Neuronal stem cell (in vitro differentiated cells): ENCODE measurements at regions not wholly inside any gene's neighbourhood (a gene's known extent, or its start where the extent isn't known, plus 50 kb on each side); places are given as distances from the start of the nearest gene placed in this dataset.

Experiments used
- DNase-seq: peaks from one replicate; pipeline ENCODE4 v3.0.0-alpha.2; 2013; ENCODE audit warnings: low spot score
- H2AFZ ChIP-seq: one replicate; pipeline ENCODE4 v1.6.1; 2013; ENCODE audit warnings: mild to moderate bottlenecking, low read length, inconsistent platforms
- H2AK5ac ChIP-seq: 2 replicates; pipeline ENCODE4 v1.6.1; 2013; ENCODE audit warnings: low read depth, mild to moderate bottlenecking, inconsistent platforms, low read length, moderate library complexity, mixed read lengths
- H2BK120ac ChIP-seq: 2 replicates; pipeline ENCODE4 v1.6.1; 2013; ENCODE audit warnings: low read depth, mild to moderate bottlenecking, inconsistent platforms, low read length, moderate library complexity, mixed read lengths
- H2BK12ac ChIP-seq: one replicate; pipeline ENCODE4 v1.6.1; 2013; ENCODE audit warnings: low read length, inconsistent platforms
- H2BK15ac ChIP-seq: 2 replicates; pipeline ENCODE4 v1.6.1; 2013; ENCODE audit warnings: mild to moderate bottlenecking, low read length, inconsistent platforms, mixed read lengths
- H2BK5ac ChIP-seq: one replicate; pipeline ENCODE4 v1.6.1; 2013; ENCODE audit warnings: inconsistent platforms, mild to moderate bottlenecking, low read length, moderate library complexity
- H3K14ac ChIP-seq: one replicate; pipeline ENCODE4 v1.6.1; 2013; ENCODE audit warnings: low read length, inconsistent platforms
- H3K18ac ChIP-seq: 2 replicates; pipeline ENCODE4 v1.6.1; 2013; ENCODE audit warnings: low read length, inconsistent platforms
- H3K23ac ChIP-seq: 2 replicates; pipeline ENCODE4 v1.6.1; 2013; ENCODE audit warnings: low read depth, mild to moderate bottlenecking, mixed read lengths, low read length, inconsistent platforms; ENCODE audit not compliant: poor library complexity
- H3K27ac ChIP-seq: replicated peaks from 3 replicates; pipeline ENCODE4 v1.5.1; 2013; ENCODE audit warnings: low read length, inconsistent platforms
- H3K27me3 ChIP-seq, 3 experiments: 2 replicates each; pipeline ENCODE4 v1.6.1; 2013; ENCODE audit warnings: low read length in 3 of 3, mild to moderate bottlenecking in 2 of 3, inconsistent platforms in 1 of 3, low read depth in 1 of 3, mixed read lengths in 1 of 3, moderate library complexity in 1 of 3; ENCODE audit not compliant: control insufficient read depth in 3 of 3, insufficient read depth in 3 of 3
- H3K36me3 ChIP-seq, 2 donors: replicated peaks in 1 of 2; 2 replicates each; pipeline ENCODE4 v1.6.1; 2013; ENCODE audit warnings: low read length in 2 of 2; ENCODE audit not compliant: control insufficient read depth in 2 of 2, insufficient read depth in 2 of 2
- H3K4ac ChIP-seq: 2 replicates; pipeline ENCODE4 v1.6.1; 2013; ENCODE audit warnings: inconsistent platforms, mild to moderate bottlenecking, low read length, moderate library complexity
- H3K4me1 ChIP-seq, 2 donors: 1 replicate in 1 of 2; 2 replicates in 1 of 2; pipeline ENCODE4 v1.6.1; 2013; ENCODE audit warnings: low read length in 2 of 2, low read depth in 1 of 2; ENCODE audit not compliant: control insufficient read depth in 2 of 2, insufficient read depth in 1 of 2
- H3K4me2 ChIP-seq: one replicate; pipeline ENCODE4 v1.6.1; 2013; ENCODE audit warnings: mild to moderate bottlenecking, low read length, inconsistent platforms; ENCODE audit not compliant: insufficient read depth, poor library complexity, severe bottlenecking
- H3K4me3 ChIP-seq, 2 donors: 2 replicates each; pipeline ENCODE4 v1.5.1; 2013; ENCODE audit warnings: low read length in 2 of 2, mild to moderate bottlenecking in 2 of 2, inconsistent platforms in 1 of 2, moderate library complexity in 1 of 2
- H3K79me1 ChIP-seq: one replicate; pipeline ENCODE4 v1.6.1; 2013; ENCODE audit warnings: low read depth, mild to moderate bottlenecking, inconsistent platforms, low read length, moderate library complexity
- H3K9ac ChIP-seq: one replicate; pipeline ENCODE4 v1.6.1; 2013; ENCODE audit warnings: mild to moderate bottlenecking, low read depth, low read length, inconsistent platforms; ENCODE audit not compliant: poor library complexity
- H3K9me3 ChIP-seq, 2 donors: replicated peaks in 1 of 2; 2 replicates each; pipeline versions ENCODE3 to v1.6.1; 2013; ENCODE audit warnings: low read length in 2 of 2, mild to moderate bottlenecking in 2 of 2, inconsistent platforms in 1 of 2, low read depth in 1 of 2, mixed read lengths in 1 of 2, moderate library complexity in 1 of 2; ENCODE audit not compliant: control insufficient read depth in 2 of 2, insufficient read depth in 1 of 2
- H4K8ac ChIP-seq: one replicate; pipeline ENCODE4 v1.6.1; 2013; ENCODE audit warnings: low read depth, mild to moderate bottlenecking, inconsistent platforms, low read length, moderate library complexity
- H4K91ac ChIP-seq: one replicate; pipeline ENCODE4 v1.6.1; 2013; ENCODE audit warnings: low read length, low read depth, mild to moderate bottlenecking, inconsistent platforms; ENCODE audit not compliant: poor library complexity
- WGBS, 2 donors: extraction: QIAGEN DNeasy Blood & Tissue Kit; methylation state at CpG; one replicate each; pipeline ENCODE4 v1.1.7; 2013; ENCODE audit warnings: missing lambda C conversion rate in 2 of 2, mixed read lengths in 1 of 2; ENCODE audit not compliant: insufficient read length in 2 of 2, insufficient replicate concordance in 1 of 2; ENCODE audit errors: extremely low coverage in 2 of 2; 5-methylcytosine and 5-hydroxymethylcytosine counted together

- peaks cover 0 to 2% of the 10 kb centered on the region in 2 donors for H3K9me3 ChIP-seq
- no peak overlapping the region for H3K23ac ChIP-seq
- H2BK5ac ChIP-seq, result no peak overlapping the region
- no peak overlapping the region for H2BK15ac ChIP-seq
- H3K18ac ChIP-seq, result no peak overlapping the region
- H3K14ac ChIP-seq, result no peak overlapping the region
- H2BK120ac ChIP-seq, result no peak overlapping the region
- no peaks in the 10 kb centered on the region for H3K79me1 ChIP-seq
- no peak overlapping the region for H4K91ac ChIP-seq
- no peak overlapping the region for H3K27ac ChIP-seq
- peaks cover 0 to 2% of the 10 kb centered on the region in 2 donors for H3K4me1 ChIP-seq
- no peak for DNase-seq
- no peak overlapping the region for H2AFZ ChIP-seq
- H3K9ac ChIP-seq, result no peak overlapping the region
- no peak overlapping the region for H2AK5ac ChIP-seq
- no peak overlapping the region for H3K4ac ChIP-seq
- H4K8ac ChIP-seq, result no peak overlapping the region
- no peak overlapping the region for H3K4me3 ChIP-seq
- no peak overlapping the region for H3K4me2 ChIP-seq
- WGBS, 2 donors, result no CpG with 5 or more reads among the region's 12 CpGs
- H2BK12ac ChIP-seq, result no peak overlapping the region
- no peaks in the 10 kb centered on the region for H3K27me3 ChIP-seq
- no peaks in the 10 kb centered on the region for H3K36me3 ChIP-seq
Observed at GRCh38 chr14:101127224-101127623, 223.7 kb upstream of the RTL1 start.

GRCh38 chr14:101128478-101129321 is 225.2 kb upstream of the RTL1 start:
- no peaks in the 10 kb centered on the region for H3K79me1 ChIP-seq
- peak overlapping the region; percentile 51 for H2AFZ ChIP-seq
- no peak overlapping the region for H3K23ac ChIP-seq
- no peak for DNase-seq
- no peak overlapping the region for H3K14ac ChIP-seq
- H3K4ac ChIP-seq, result no peak overlapping the region
- peaks cover 0 to 2% of the 10 kb centered on the region in 2 donors for H3K4me1 ChIP-seq
- peak overlapping the region; percentile 84 for H3K18ac ChIP-seq
- H2BK12ac ChIP-seq, result no peak overlapping the region
- no peak overlapping the region for H3K9ac ChIP-seq
- no peak overlapping the region for H4K91ac ChIP-seq
- H3K9me3 ChIP-seq, result peaks cover 0 to 2% of the 10 kb centered on the region in 2 donors
- H3K27me3 ChIP-seq, result no peaks in the 10 kb centered on the region
- H2BK120ac ChIP-seq, result no peak overlapping the region
- H3K4me2 ChIP-seq, result no peak overlapping the region
- peak overlapping the region; percentile 10 for H2BK15ac ChIP-seq
- H2BK5ac ChIP-seq, result peak overlapping the region; percentile 43
- no peak overlapping the region for H3K27ac ChIP-seq
- no peak overlapping the region for H3K4me3 ChIP-seq
- no peak overlapping the region for H4K8ac ChIP-seq
- no CpG with 5 or more reads among the region's 30 CpGs for WGBS, 2 donors
- H2AK5ac ChIP-seq, result peak overlapping the region; percentile 78
- no peaks in the 10 kb centered on the region for H3K36me3 ChIP-seq

DNA sequence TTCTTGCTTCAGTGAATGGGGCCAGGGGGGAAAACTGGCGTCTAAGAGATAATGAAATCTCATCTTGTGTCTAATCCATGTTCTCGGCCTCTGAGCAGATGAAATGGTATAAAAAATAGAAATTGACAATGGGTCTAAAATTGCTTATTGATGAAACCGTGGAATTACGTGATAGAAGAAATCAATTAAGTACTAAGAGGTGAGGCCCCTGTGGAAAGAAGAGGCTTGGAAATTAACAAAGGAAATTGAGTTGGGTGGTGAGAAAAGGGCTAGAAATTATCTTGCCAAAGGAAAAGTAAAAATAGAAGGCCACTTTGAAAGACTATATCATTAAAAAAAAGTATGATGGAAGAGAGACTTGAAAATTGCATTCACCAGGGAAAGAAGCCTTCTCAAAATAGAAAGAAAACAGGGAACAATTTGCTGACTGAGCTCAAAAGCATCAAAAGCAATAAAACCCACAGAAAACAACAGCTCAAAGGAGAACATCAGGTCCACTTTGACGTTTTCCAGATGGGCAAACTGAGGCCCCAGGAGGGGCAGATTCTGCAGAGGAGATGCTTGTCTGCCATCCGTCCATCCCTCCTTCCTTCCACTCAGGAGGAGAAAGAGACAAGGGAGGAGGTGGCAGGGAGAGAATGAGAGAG is 226.1 kb upstream of the RTL1 start:
- WGBS, 2 donors, result no CpG with 5 or more reads among the region's 6 CpGs
- no peak overlapping the region for H2AK5ac ChIP-seq

GRCh38 chr14:101130861-101131260 is 227.3 kb upstream of the RTL1 start:
- Histone ChIP-seq H3K18ac (peak overlapping the region; percentile 79), H2BK12ac (no peak overlapping the region), H3K9ac (no peak overlapping the region), H3K4me3 (no peak overlapping the region), H2AFZ (peak overlapping the region; percentile 41), H2AK5ac (peak overlapping the region; percentile 45), H2BK5ac (peak overlapping the region; percentile 35), H4K91ac (no peak overlapping the region), H3K4ac (peak overlapping the region; percentile 10), H3K79me1 (no peaks in the 10 kb centered on the region), H3K27ac (no peak overlapping the region), H3K9me3 (no peaks in the 10 kb centered on the region), H3K36me3 (no peaks in the 10 kb centered on the region), H3K4me2 (no peak overlapping the region), H3K4me1 (peaks cover 0 to 4% of the 10 kb centered on the region in 2 donors), H3K27me3 (no peaks in the 10 kb centered on the region), H2BK120ac (no peak overlapping the region), H3K23ac (no peak overlapping the region), H3K14ac (no peak overlapping the region), H4K8ac (no peak overlapping the region), H2BK15ac (peak overlapping the region; percentile 24)
- no CpG with 5 or more reads among the region's 6 CpGs for WGBS, 2 donors
- no peak for DNase-seq

More for the DNA sequence above, 226.1 kb upstream of the RTL1 start:
- Histone ChIP-seq H3K4me2 (no peak overlapping the region), H4K91ac (no peak overlapping the region), H3K14ac (no peak overlapping the region), H3K27me3 (no peaks in the 10 kb centered on the region), H2BK15ac (no peak overlapping the region), H3K9me3 (peaks cover 0 to 2% of the 10 kb centered on the region in 2 donors), H3K36me3 (no peaks in the 10 kb centered on the region), H2BK5ac (no peak overlapping the region), H2BK120ac (no peak overlapping the region), H3K4me3 (no peak overlapping the region), H3K27ac (no peak overlapping the region), H4K8ac (no peak overlapping the region), H3K23ac (no peak overlapping the region), H3K79me1 (no peaks in the 10 kb centered on the region), H3K9ac (no peak overlapping the region), H2BK12ac (no peak overlapping the region), H3K4me1 (peaks cover 0 to 2% of the 10 kb centered on the region in 2 donors), H2AFZ (peak overlapping the region; percentile 51), H3K4ac (no peak overlapping the region), H3K18ac (no peak overlapping the region)
- DNase-seq, result no peak
